WI38 (cell line): ENCODE measurements at regions not wholly inside any gene's neighbourhood (a gene's known extent, or its start where the extent isn't known, plus 50 kb on each side); places are given as distances from the start of the nearest gene placed in this dataset.

ENCODE experiments used
- H3K4me3 ChIP-seq: 2 replicates; pipeline ENCODE4 v1.5.1; 2011; ENCODE audit warnings: low read depth, mild to moderate bottlenecking, control low read depth, low read length
- TF ChIP-seq, protein P1 (sequence below): IDR thresholded peaks from 2 replicates; pipeline ENCODE4 v1.5.1; 2012; ENCODE audit warnings: low read depth, mild to moderate bottlenecking, control low read depth, low read length

- no peak overlapping the region for H3K4me3 ChIP-seq
- TF ChIP-seq, protein P1, sequence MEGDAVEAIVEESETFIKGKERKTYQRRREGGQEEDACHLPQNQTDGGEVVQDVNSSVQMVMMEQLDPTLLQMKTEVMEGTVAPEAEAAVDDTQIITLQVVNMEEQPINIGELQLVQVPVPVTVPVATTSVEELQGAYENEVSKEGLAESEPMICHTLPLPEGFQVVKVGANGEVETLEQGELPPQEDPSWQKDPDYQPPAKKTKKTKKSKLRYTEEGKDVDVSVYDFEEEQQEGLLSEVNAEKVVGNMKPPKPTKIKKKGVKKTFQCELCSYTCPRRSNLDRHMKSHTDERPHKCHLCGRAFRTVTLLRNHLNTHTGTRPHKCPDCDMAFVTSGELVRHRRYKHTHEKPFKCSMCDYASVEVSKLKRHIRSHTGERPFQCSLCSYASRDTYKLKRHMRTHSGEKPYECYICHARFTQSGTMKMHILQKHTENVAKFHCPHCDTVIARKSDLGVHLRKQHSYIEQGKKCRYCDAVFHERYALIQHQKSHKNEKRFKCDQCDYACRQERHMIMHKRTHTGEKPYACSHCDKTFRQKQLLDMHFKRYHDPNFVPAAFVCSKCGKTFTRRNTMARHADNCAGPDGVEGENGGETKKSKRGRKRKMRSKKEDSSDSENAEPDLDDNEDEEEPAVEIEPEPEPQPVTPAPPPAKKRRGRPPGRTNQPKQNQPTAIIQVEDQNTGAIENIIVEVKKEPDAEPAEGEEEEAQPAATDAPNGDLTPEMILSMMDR: no peak
Observed at GRCh38 chr5:72653586-72653985, 146.4 kb upstream of the ZNF366 start.

- no peak overlapping the region for H3K4me3 ChIP-seq
- TF ChIP-seq, protein P1: no peak
Observed at GRCh38 chr5:72651779-72652178, 144.6 kb upstream of the ZNF366 start.

GRCh38 chr5:72651109-72651508 lies 143.9 kb upstream of the ZNF366 start:
- no peak overlapping the region for H3K4me3 ChIP-seq
- TF ChIP-seq, protein P1: no peak

DNA sequence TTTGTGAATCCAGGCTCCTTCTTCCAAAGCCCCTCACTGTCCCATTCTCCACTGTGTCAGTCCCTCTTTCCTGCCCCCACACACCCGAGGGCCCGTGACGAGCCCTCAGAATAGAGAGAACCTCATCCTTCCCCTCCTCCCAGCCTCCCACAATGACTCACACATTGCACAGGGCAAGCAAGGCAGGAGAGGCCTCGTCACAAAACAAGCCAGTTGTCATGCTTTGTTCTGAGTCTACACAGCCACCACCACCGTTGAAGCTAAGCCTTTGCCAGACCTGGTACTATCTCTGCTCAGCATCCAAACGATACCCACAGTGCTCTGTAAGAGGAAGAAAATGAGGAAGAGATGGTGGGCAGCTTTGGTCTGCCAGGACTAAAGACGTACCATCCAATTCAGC lies 142.2 kb upstream of the ZNF366 start:
- TF ChIP-seq, protein P1: no peak

GRCh38 chr5:72648480-72648879 lies 141.3 kb upstream of the ZNF366 start:
- TF ChIP-seq, protein P1: no peak

More for the DNA sequence above, 142.2 kb upstream of the ZNF366 start:
- H3K4me3 ChIP-seq: no peak overlapping the region

DNA sequence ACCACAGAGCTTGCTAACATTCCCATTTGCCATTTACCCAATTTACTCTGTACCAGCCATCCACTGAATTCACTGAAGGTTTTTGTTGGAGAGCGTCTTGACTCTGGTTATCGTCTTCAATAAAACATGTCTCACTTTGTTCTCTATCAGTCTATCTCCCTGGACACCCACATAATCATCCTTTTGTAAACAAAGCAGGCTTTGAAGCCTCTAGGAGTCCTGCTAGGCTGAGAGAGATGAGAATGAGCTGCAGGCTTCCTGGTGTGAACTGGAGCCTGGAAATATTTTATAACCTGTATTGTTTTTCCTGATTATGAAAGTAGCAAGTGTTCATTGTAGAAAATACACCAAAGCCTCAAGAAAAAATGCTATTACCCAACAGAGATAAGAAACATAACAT lies 140.6 kb upstream of the ZNF366 start:
- H3K4me3 ChIP-seq: no peak overlapping the region
- TF ChIP-seq, protein P1: no peak

More at GRCh38 chr5:72648480-72648879, 141.3 kb upstream of the ZNF366 start:
- no peak overlapping the region for H3K4me3 ChIP-seq

DNA sequence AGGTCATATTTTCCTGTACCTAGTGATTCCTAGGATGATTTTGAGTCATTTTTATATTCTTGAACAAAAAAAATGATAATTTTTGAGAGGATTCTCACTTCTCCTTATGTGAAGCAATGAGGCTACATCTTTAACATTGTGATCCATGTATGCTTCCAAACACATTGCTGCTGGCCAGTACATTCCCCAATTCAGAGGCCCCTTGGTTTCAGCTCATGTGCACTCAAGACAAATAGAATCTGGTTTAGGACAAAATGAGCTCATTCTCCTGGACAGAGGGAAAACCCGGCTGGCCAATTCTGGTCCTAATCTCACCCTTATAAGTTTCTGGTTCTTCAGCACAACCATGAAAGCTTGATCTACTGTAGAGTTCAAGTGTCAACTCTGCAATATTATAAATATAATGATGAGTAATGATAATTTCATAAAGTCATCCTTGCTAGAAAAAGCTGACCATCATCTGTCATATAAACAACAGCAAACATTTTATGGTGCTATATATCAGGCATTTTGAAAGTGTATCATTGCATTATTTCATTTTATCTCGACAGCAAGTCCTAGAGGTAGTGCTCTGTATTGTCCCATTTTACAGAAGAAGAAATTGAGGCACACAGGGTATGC lies 139.1 kb upstream of the ZNF366 start:
- H3K4me3 ChIP-seq: no peak overlapping the region
- TF ChIP-seq, protein P1: no peak
